ENCODE measurements at regions not wholly inside any gene's neighbourhood (a gene's known extent, or its start where the extent isn't known, plus 50 kb on each side); places are given as distances from the start of the nearest gene placed in this dataset.

DNA sequence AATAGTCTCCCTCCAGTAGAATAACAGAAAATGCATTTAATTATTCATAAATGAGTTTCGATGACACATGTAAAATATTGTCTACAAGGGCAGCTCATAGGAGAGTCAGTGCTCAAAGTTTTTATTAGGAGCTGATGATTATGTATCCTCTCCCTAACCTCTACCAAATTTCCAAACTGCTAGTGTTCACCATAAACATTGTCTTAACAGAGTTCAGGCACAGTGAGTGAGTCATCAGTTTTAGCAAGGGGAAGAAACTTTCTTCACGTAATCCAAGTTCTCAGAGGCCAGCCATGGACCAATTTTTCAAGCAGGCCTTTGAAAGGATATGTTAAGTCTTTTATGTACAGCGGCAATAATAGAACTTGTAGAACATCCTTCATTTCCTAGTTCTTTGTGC lies 649.2 kb upstream of the MIS18BP1 start:
- TF ChIP-seq POLR2A (IDR thresholded peaks at IDR 0.05; ENCODE audit: low read length) (no peak), GATA1 (IDR thresholded peaks at IDR 0.05; ENCODE audit: low read depth, low read length) (no peak)

Data from erythroblast (primary cell).